Endothelial cell of umbilical vein (primary cell): ENCODE measurements at regions not wholly inside any gene's neighbourhood (a gene's known extent, or its start where the extent isn't known, plus 50 kb on each side); places are given as distances from the start of the nearest gene placed in this dataset.

Experiments
- BruUV-seq: library from RNA; stranded (reverse); fragments of 400-500 nt; replicated peaks from 2 replicates; lab custom pipeline; 2021; lab: Mats Ljungman, UMichigan
- CTCF ChIA-PET: fragments of 300-600, 350-600 bp; sonication (Branson Sonifier 250); formaldehyde crosslinking; loops from one replicate; lab custom pipeline; 2021; ENCODE audit warnings: antibody characterized with exemption, inconsistent platforms; lab: Charles Lee
- POLR2A ChIA-PET: fragments of 300-600, 350-600 bp; sonication (Branson Sonifier 250); formaldehyde crosslinking; loops from one replicate; lab custom pipeline; 2021; ENCODE audit warnings: antibody characterized with exemption, inconsistent platforms; lab: Charles Lee
- DNase-seq: peaks from one replicate; pipeline ENCODE4 v3.0.0-alpha.2; 2011; ENCODE audit warnings: low read depth, low spot score
- FAIRE-seq: peaks from 2 replicates; lab custom pipeline; 2011; peaks lifted over from hg19 to GRCh38; lab: Jason Lieb, UNC
- H2AFZ ChIP-seq: 2 replicates; pipeline ENCODE4 v1.6.0; 2012; ENCODE audit warnings: low read depth, low read length, control low read depth, inconsistent platforms
- H3K27ac ChIP-seq: 2 replicates; pipeline ENCODE4 v1.5.1; 2011; ENCODE audit warnings: low read depth, mild to moderate bottlenecking, control low read depth, low read length, moderate library complexity; ENCODE audit not compliant: insufficient read depth
- H3K27me3 ChIP-seq, 2 experiments: 2 replicates each; pipeline versions ENCODE4 v1.6.0 to v1.6.1; 2011; ENCODE audit warnings: low read length in 2 of 2, mixed read lengths in 1 of 2; ENCODE audit not compliant: control insufficient read depth in 2 of 2, insufficient read depth in 2 of 2
- H3K36me3 ChIP-seq, 2 experiments: 2 replicates in 1 of 2; 3 replicates in 1 of 2; pipeline ENCODE4 v1.5.1; 2011; ENCODE audit warnings: low read length in 2 of 2, mild to moderate bottlenecking in 1 of 2, moderate library complexity in 1 of 2; ENCODE audit not compliant: control insufficient read depth in 2 of 2, insufficient read depth in 2 of 2; ENCODE audit errors: extremely low read depth in 1 of 2
- H3K4me1 ChIP-seq: 3 replicates; pipeline ENCODE4 v1.5.1; 2011; ENCODE audit warnings: mild to moderate bottlenecking, low read length; ENCODE audit not compliant: control insufficient read depth, insufficient read depth; ENCODE audit errors: extremely low read depth
- H3K4me2 ChIP-seq: 2 replicates; pipeline ENCODE4 v1.6.1; 2011; ENCODE audit warnings: low read length, control low read depth, mixed read lengths; ENCODE audit not compliant: insufficient read depth
- H3K4me3 ChIP-seq, 3 experiments: fragments of 200-600 bp in 1 of 3; sonication (generic), shearing (Covaris generic) in 1 of 3; replicated peaks in 1 of 3; 2 replicates each; pipeline ENCODE4 v1.5.1; 2011 to 2016; ENCODE audit warnings: control low read depth in 3 of 3, low read length in 3 of 3, mild to moderate bottlenecking in 2 of 3, inconsistent platforms in 1 of 3, low read depth in 1 of 3, moderate library complexity in 1 of 3; ENCODE audit not compliant: insufficient read depth in 1 of 3
- H3K79me2 ChIP-seq: 2 replicates; pipeline ENCODE4 v1.6.0; 2012; ENCODE audit warnings: low read length, inconsistent platforms; ENCODE audit not compliant: control insufficient read depth, insufficient read depth
- H3K9ac ChIP-seq: replicated peaks from 2 replicates; pipeline ENCODE3; 2011; ENCODE audit warnings: low read length, control low read depth; ENCODE audit not compliant: insufficient read depth; ENCODE audit errors: extremely low read depth
- H3K9me1 ChIP-seq: replicated peaks from 3 replicates; pipeline ENCODE4 v1.6.0; 2011; ENCODE audit warnings: mild to moderate bottlenecking, low read length; ENCODE audit not compliant: control insufficient read depth, insufficient read depth; ENCODE audit errors: extremely low read depth
- H3K9me3 ChIP-seq: replicated peaks from 2 replicates; pipeline ENCODE4 v1.5.1; 2012; ENCODE audit warnings: low read length, inconsistent platforms; ENCODE audit not compliant: control insufficient read depth, insufficient read depth
- H4K20me1 ChIP-seq: replicated peaks from 2 replicates; pipeline ENCODE3; 2011; ENCODE audit warnings: mild to moderate bottlenecking, low read length; ENCODE audit not compliant: control insufficient read depth, insufficient read depth; ENCODE audit errors: extremely low read depth
- EZH2 ChIP-seq: IDR thresholded peaks from 2 replicates; pipeline ENCODE4 v1.6.1; 2012; ENCODE audit warnings: borderline replicate concordance, low read depth, mild to moderate bottlenecking, moderate library complexity, low read length, inconsistent platforms; ENCODE audit not compliant: severe bottlenecking
- FOS ChIP-seq: IDR thresholded peaks from 2 replicates; pipeline ENCODE4 v1.6.1; 2011; ENCODE audit warnings: mild to moderate bottlenecking, low read length, moderate library complexity, borderline replicate concordance; ENCODE audit not compliant: insufficient read depth
- GATA2 ChIP-seq: IDR thresholded peaks from 2 replicates; pipeline ENCODE4 v1.7.0; 2011; ENCODE audit warnings: low read depth, mild to moderate bottlenecking, moderate library complexity, mixed read lengths, low read length; ENCODE audit not compliant: insufficient read length, insufficient read depth
- JUN ChIP-seq: IDR thresholded peaks from 2 replicates; pipeline ENCODE4 v1.6.1; 2011; ENCODE audit warnings: borderline replicate concordance, low read depth; ENCODE audit not compliant: insufficient read length, insufficient read depth
- MYC ChIP-seq: IDR thresholded peaks from one replicate; pipeline ENCODE4 v1.6.1; 2011; ENCODE audit warnings: mild to moderate bottlenecking, low read depth, low read length
- POLR2A ChIP-seq: IDR thresholded peaks from 2 replicates; pipeline ENCODE4 v1.6.1; 2012; ENCODE audit warnings: low read depth, mild to moderate bottlenecking, control low read depth, low read length
- POLR2AphosphoS5 ChIP-seq: IDR thresholded peaks from 2 replicates; pipeline ENCODE4 v1.6.1; 2012; ENCODE audit warnings: low read depth, mild to moderate bottlenecking, control low read depth, low read length, moderate library complexity; ENCODE audit not compliant: insufficient read depth
- dilution Hi-C: fragments of 300-500 bp; cut with MboI; formaldehyde crosslinking; loops from one replicate; pipeline ENCODE4 v1.15.0; 2019; ENCODE audit warnings: low sequenced_read_pairs; ENCODE audit not compliant: extremely low pct_ligation_motif_present
- intact Hi-C: fragments of 100-400 bp; cut with micrococcal nuclease; formaldehyde crosslinking; loops from one replicate; pipeline ENCODE4 v1.10.0; 2022
- TF ChIP-seq, protein P1 (sequence below), 2 donors: IDR thresholded peaks; 1 replicate in 1 of 2; 2 replicates in 1 of 2; pipeline ENCODE4 v1.5.1; 2011; ENCODE audit warnings: low read length in 2 of 2, mild to moderate bottlenecking in 2 of 2, moderate library complexity in 2 of 2, control low read depth in 1 of 2, inconsistent platforms in 1 of 2, low read depth in 1 of 2; ENCODE audit not compliant: insufficient read depth in 1 of 2; ENCODE audit errors: extremely low read depth in 1 of 2
- TF ChIP-seq, protein P2 (sequence below): IDR thresholded peaks from 2 replicates; pipeline ENCODE4 v1.6.1; 2011; ENCODE audit not compliant: insufficient read depth, insufficient read length

DNA sequence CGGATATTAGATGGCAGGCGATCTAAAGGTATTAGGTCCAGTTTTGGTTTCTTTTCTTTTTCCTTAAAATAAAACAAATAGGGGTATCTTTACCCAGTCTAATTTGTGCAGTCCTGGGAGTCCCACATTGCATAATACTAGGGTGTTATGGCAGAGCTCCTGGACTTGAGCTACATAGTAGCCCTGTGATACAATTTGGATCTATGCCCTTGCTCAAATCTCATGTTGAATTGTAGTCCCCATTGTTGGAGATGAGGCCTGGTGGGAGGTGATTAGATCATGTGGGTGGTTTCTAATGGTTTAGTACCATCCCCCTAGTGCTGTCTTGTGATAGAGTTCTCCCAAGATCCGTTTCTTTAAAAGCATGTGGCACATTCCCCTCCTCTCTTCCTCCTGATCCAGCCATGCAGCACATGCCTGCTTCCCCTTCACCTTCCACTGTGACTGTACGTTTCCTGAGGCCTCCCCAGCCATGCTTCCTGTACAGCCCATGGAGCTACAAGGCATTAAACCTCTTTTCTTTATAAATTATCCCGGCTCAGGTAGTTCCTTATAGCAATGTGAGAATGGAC lies 141.9 kb downstream of the RPS24 start:
- no peaks in the 10 kb centered on the region for H3K9me1 ChIP-seq
- no TSS peak for BruUV-seq
- H2AFZ ChIP-seq, result no peak overlapping the region
- no peak overlapping the region for H3K4me3 ChIP-seq
- H4K20me1 ChIP-seq, result no peaks in the 10 kb centered on the region
- H3K9ac ChIP-seq, result no peak overlapping the region
- intact Hi-C loops, result no loop called here
- no peak overlapping the region for H3K4me2 ChIP-seq
- FAIRE-seq, result no peak
- H3K79me2 ChIP-seq, result no peaks in the 10 kb centered on the region
- H3K36me3 ChIP-seq, result no peaks in the 10 kb centered on the region
- dilution Hi-C loops, result no loop called here
- no peak overlapping the region for H3K27ac ChIP-seq
- no peaks in the 10 kb centered on the region for H3K9me3 ChIP-seq
- H3K27me3 ChIP-seq, result peaks cover 0 to 4% of the 10 kb centered on the region in 2 experiments
- TF ChIP-seq MYC (no peak), POLR2AphosphoS5 (no peak), JUN (no peak), FOS (no peak), GATA2 (no peak), EZH2 (no peak), POLR2A (no peak)
- TF ChIP-seq, protein P1, sequence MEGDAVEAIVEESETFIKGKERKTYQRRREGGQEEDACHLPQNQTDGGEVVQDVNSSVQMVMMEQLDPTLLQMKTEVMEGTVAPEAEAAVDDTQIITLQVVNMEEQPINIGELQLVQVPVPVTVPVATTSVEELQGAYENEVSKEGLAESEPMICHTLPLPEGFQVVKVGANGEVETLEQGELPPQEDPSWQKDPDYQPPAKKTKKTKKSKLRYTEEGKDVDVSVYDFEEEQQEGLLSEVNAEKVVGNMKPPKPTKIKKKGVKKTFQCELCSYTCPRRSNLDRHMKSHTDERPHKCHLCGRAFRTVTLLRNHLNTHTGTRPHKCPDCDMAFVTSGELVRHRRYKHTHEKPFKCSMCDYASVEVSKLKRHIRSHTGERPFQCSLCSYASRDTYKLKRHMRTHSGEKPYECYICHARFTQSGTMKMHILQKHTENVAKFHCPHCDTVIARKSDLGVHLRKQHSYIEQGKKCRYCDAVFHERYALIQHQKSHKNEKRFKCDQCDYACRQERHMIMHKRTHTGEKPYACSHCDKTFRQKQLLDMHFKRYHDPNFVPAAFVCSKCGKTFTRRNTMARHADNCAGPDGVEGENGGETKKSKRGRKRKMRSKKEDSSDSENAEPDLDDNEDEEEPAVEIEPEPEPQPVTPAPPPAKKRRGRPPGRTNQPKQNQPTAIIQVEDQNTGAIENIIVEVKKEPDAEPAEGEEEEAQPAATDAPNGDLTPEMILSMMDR (IDR thresholded peaks at IDR 0.05; ENCODE audit: extremely low read depth in 1 of 2, insufficient read depth in 1 of 2, low read depth in 1 of 2, low read length in 2 of 2), result no peak
- TF ChIP-seq, protein P2, sequence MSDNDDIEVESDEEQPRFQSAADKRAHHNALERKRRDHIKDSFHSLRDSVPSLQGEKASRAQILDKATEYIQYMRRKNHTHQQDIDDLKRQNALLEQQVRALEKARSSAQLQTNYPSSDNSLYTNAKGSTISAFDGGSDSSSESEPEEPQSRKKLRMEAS, result no peak
- no peaks in the 10 kb centered on the region for H3K4me1 ChIP-seq
- CTCF ChIA-PET, result no interaction called here
- POLR2A ChIA-PET, result no interaction called here
- DNase-seq, result peak; percentile 22
